K562 (cell line): ENCODE measurements at regions not wholly inside any gene's neighbourhood (a gene's known extent, or its start where the extent isn't known, plus 50 kb on each side); places are given as distances from the start of the nearest gene placed in this dataset.

Experiments
- ATAC-seq: fragments of 200-7000 bp; cut with Tn5 transposase; 3 replicates; pipeline ENCODE4 v1.9.1; 2020; ENCODE audit warnings: moderate library complexity
- BruUV-seq: library from RNA; stranded (reverse); fragments of 400-500 nt; replicated peaks from 2 replicates; lab custom pipeline; 2021; lab: Mats Ljungman, UMichigan
- CTCF ChIA-PET: fragments of 300-600 bp; formaldehyde crosslinking; extraction: SDS; loops from one replicate; lab custom pipeline; 2021; ENCODE audit warnings: low intra/inter-chr PET ratio; lab: Yijun Ruan, JAX
- POLR2A ChIA-PET: fragments of 300-600, 350-650 bp; sonication (Branson Sonifier 250); formaldehyde crosslinking; extraction: SDS; loops from one replicate; lab custom pipeline; 2021; ENCODE audit warnings: antibody characterized with exemption, inconsistent platforms; lab: Yijun Ruan, JAX
- DNase-seq, 4 experiments: peaks; one replicate each; pipeline versions ENCODE4 v3.0.0 to v3.0.0-alpha.2; 2011 to 2018; ENCODE audit warnings: low spot score in 3 of 4, mixed read lengths in 3 of 4; ENCODE audit errors: extremely low read depth in 1 of 4
- FAIRE-seq: peaks from 2 replicates; lab custom pipeline; 2011; peaks lifted over from hg19 to GRCh38; lab: Jason Lieb, UNC
- H2AFZ ChIP-seq: 2 replicates; pipeline ENCODE4 v1.6.0; 2011; ENCODE audit warnings: low read depth, low read length, control low read depth, inconsistent platforms
- H3K27ac ChIP-seq: fragments of 200-600 bp; 3 replicates; pipeline ENCODE4 v1.8.0; 2011; ENCODE audit warnings: low read depth, mild to moderate bottlenecking, control low read depth, inconsistent platforms, low read length, moderate library complexity, mixed read lengths; ENCODE audit errors: extremely low read depth
- H3K27me3 ChIP-seq, 2 experiments: fragments of 300-600 bp in 1 of 2; 2 replicates in 1 of 2; 3 replicates in 1 of 2; pipeline versions ENCODE4 v1.6.0 to v1.8.0; 2011; ENCODE audit warnings: inconsistent platforms in 2 of 2, low read length in 2 of 2, mild to moderate bottlenecking in 1 of 2, mixed read lengths in 1 of 2, moderate library complexity in 1 of 2; ENCODE audit not compliant: control insufficient read depth in 2 of 2, insufficient read depth in 2 of 2
- H3K36me3 ChIP-seq: fragments of 300-600 bp; 3 replicates; pipeline ENCODE4 v1.8.0; 2011; ENCODE audit warnings: mild to moderate bottlenecking, low read length, inconsistent platforms; ENCODE audit not compliant: control insufficient read depth, insufficient read depth
- H3K4me1 ChIP-seq, 2 experiments: fragments of 200-600 bp in 1 of 2; replicated peaks in 1 of 2; 2 replicates in 1 of 2; 3 replicates in 1 of 2; pipeline versions ENCODE4 v1.5.1 to v1.8.0; 2011; ENCODE audit warnings: inconsistent platforms in 2 of 2, low read length in 2 of 2, mild to moderate bottlenecking in 1 of 2, mixed read lengths in 1 of 2, moderate library complexity in 1 of 2; ENCODE audit not compliant: control insufficient read depth in 2 of 2, insufficient read depth in 2 of 2
- H3K4me2 ChIP-seq: 2 replicates; pipeline ENCODE4 v1.6.1; 2011; ENCODE audit warnings: low read length, control low read depth, inconsistent platforms, mixed read lengths; ENCODE audit not compliant: insufficient read depth
- H3K4me3 ChIP-seq: fragments of 200-600 bp; sonication (generic), shearing (Covaris generic); 2 replicates; pipeline ENCODE4 v1.5.1; 2016; ENCODE audit warnings: control low read depth, inconsistent platforms
- H3K79me2 ChIP-seq: fragments of 200-600 bp; 3 replicates; pipeline ENCODE4 v1.8.0; 2011; ENCODE audit warnings: low read length, inconsistent platforms; ENCODE audit not compliant: control insufficient read depth, insufficient read depth
- H3K9ac ChIP-seq, 2 experiments: 2 replicates each; pipeline versions ENCODE4 v1.6.0 to v1.6.1; 2011; ENCODE audit warnings: low read depth in 2 of 2, low read length in 2 of 2, control low read depth in 1 of 2, inconsistent platforms in 1 of 2, mild to moderate bottlenecking in 1 of 2, mixed read lengths in 1 of 2; ENCODE audit not compliant: insufficient read depth in 1 of 2
- H3K9me1 ChIP-seq: one replicate; pipeline ENCODE4 v1.6.0; 2011; ENCODE audit warnings: inconsistent platforms, mild to moderate bottlenecking, low read length, moderate library complexity; ENCODE audit not compliant: control insufficient read depth, insufficient read depth
- H3K9me3 ChIP-seq: replicated peaks from 2 replicates; pipeline ENCODE4 v1.5.1; 2011; ENCODE audit warnings: low read depth, low read length, inconsistent platforms; ENCODE audit not compliant: control insufficient read depth, insufficient read depth
- H4K20me1 ChIP-seq: replicated peaks from 2 replicates; pipeline ENCODE4 v1.6.1; 2011; ENCODE audit warnings: low read length, inconsistent platforms, mixed read lengths; ENCODE audit not compliant: control insufficient read depth, insufficient read depth
- CHD4 ChIP-seq: fragments of 200-600 bp; sonication (generic); IDR thresholded peaks from 3 replicates; pipeline ENCODE4 v1.6.1; 2012; ENCODE audit warnings: low read depth, mild to moderate bottlenecking, mixed read lengths, low read length, inconsistent platforms; ENCODE audit not compliant: insufficient read depth, insufficient replicate concordance, poor library complexity, severe bottlenecking
- EP400 ChIP-seq: fragments of 450-650 bp; IDR thresholded peaks from 2 replicates; pipeline ENCODE4 v1.6.1; 2017; ENCODE audit warnings: antibody characterized with exemption, mild to moderate bottlenecking, moderate library complexity
- FOS ChIP-seq: IDR thresholded peaks from 3 replicates; pipeline ENCODE4 v1.6.1; 2011; ENCODE audit not compliant: insufficient read length; ENCODE audit errors: extremely low read depth
- HDAC8 ChIP-seq: fragments of 450-650 bp; IDR thresholded peaks from 2 replicates; pipeline ENCODE4 v1.6.1; 2016; ENCODE audit warnings: mild to moderate bottlenecking, missing genetic modification characterization, moderate library complexity, missing compliant biosample characterization
- RBM22 ChIP-seq: fragments of 200-400 bp; formaldehyde crosslinking; IDR thresholded peaks from 2 replicates; pipeline ENCODE4 v1.6.1; 2018; ENCODE audit warnings: low read length, low read depth; ENCODE audit not compliant: poor library complexity, severe bottlenecking
- SMAD3 ChIP-seq: fragments of 450-650 bp; formaldehyde crosslinking; conservative IDR thresholded peaks from 2 replicates; pipeline ENCODE4 v1.4.0; 2020; ENCODE audit warnings: mild to moderate bottlenecking
- SUPT5H ChIP-seq: fragments of 450-650 bp; IDR thresholded peaks from 2 replicates; pipeline ENCODE4 v1.6.1; 2016
- TAF7 ChIP-seq: fragments of 450-650 bp; IDR thresholded peaks from 2 replicates; pipeline ENCODE4 v1.6.1; 2016; ENCODE audit warnings: missing genetic modification characterization, missing compliant biosample characterization
- ZFPM2 ChIP-seq: fragments of 250-450 bp; sonication (Bioruptor Pico); IDR thresholded peaks from 2 replicates; pipeline ENCODE4 v1.5.1; 2022; ENCODE audit warnings: mild to moderate bottlenecking
- ZNF24 ChIP-seq: fragments of 450-650 bp; IDR thresholded peaks from 2 replicates; pipeline ENCODE4 v1.6.1; 2016
- ZNF311 ChIP-seq: fragments of 250-450 bp; sonication (Bioruptor Pico); IDR thresholded peaks from 2 replicates; pipeline ENCODE4 v1.4.0; 2020; ENCODE audit warnings: mild to moderate bottlenecking, moderate library complexity
- WGBS: fragments of 100-300 bp; shearing (Covaris generic); methylation state at CpG from one replicate; pipeline ENCODE4 v1.1.6; 2016; ENCODE audit warnings: low coverage, mixed read lengths; ENCODE audit not compliant: insufficient coverage; ENCODE audit errors: missing lambda C conversion rate; 5-methylcytosine and 5-hydroxymethylcytosine counted together
- in situ Hi-C: fragments of 300-500 bp; cut with MboI; formaldehyde crosslinking; loops from 4 replicates; pipeline ENCODE4 v1.15.0; 2018; ENCODE audit warnings: inconsistent platforms, mixed read lengths
- intact Hi-C: fragments of 100-400 bp; cut with micrococcal nuclease; formaldehyde crosslinking; loops from 2 replicates; pipeline ENCODE4 v1.14.2; 2022
- TF ChIP-seq, protein P1 (sequence below), 2 experiments: fragments of 250-450 bp in 1 of 2; fragments of 450-650 bp in 1 of 2; sonication (Bioruptor Pico) in 1 of 2; IDR thresholded peaks; 2 replicates each; pipeline versions ENCODE4 v1.6.1 to v1.8.0; 2016 to 2021; ENCODE audit warnings: mild to moderate bottlenecking in 2 of 2, moderate library complexity in 2 of 2, missing compliant biosample characterization in 1 of 2, missing genetic modification characterization in 1 of 2
- TF ChIP-seq, protein P2 (sequence below): fragments of 250-450 bp; sonication (Bioruptor Pico); IDR thresholded peaks from 2 replicates; pipeline ENCODE4 v1.8.0; 2021; ENCODE audit warnings: moderate library complexity, mild to moderate bottlenecking, inconsistent platforms
- TF ChIP-seq, protein P3 (sequence below): fragments of 250-450 bp; sonication (Bioruptor Pico); IDR thresholded peaks from 2 replicates; pipeline ENCODE4 v1.8.0; 2022; ENCODE audit warnings: inconsistent platforms, mild to moderate bottlenecking, moderate library complexity, borderline replicate concordance

DNA sequence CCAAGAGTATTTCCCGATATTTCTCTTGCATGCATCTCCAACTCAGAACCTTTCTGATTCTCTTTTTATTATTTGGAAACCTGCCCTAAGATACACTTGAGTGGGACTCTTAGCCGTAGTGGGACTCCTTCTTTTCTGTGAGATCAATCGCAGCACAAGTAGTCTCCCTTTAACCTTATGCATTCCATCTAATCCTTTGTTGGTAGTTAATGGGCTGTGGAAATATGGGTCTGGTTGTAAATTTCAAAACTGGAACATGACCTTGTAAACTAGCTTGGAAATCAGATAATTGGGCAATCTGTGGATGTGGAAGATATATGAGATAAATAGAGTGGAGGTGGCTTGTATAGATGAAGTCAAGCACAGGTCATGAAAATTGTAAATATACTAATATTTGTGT is 350.0 kb downstream of the NDFIP2 start:
- Histone ChIP-seq H3K36me3 (no peaks in the 10 kb centered on the region), H3K4me2 (no peak overlapping the region), H3K4me3 (no peak overlapping the region), H3K4me1 (no peaks in the 10 kb centered on the region), H3K9me1 (no peaks in the 10 kb centered on the region), H2AFZ (no peak overlapping the region), H3K27ac (no peak overlapping the region), H3K9me3 (no peaks in the 10 kb centered on the region), H3K79me2 (no peaks in the 10 kb centered on the region), H3K27me3 (no peaks in the 10 kb centered on the region), H4K20me1 (no peaks in the 10 kb centered on the region), H3K9ac (no peak overlapping the region)
- ATAC-seq = no peak
- in situ Hi-C loops = no loop called here
- intact Hi-C loops = no loop called here
- no peak for DNase-seq
- no peak for FAIRE-seq
- ChIA-PET CTCF (no interaction called here), POLR2A (no interaction called here)
- TF ChIP-seq SUPT5H (no peak), CHD4 (no peak), ZFPM2 (no peak), ZNF24 (no peak), RBM22 (no peak), ZNF311 (CRISPR knock-in tag) (no peak), FOS (no peak), TAF7 (tag) (no peak), SMAD3 (CRISPR knock-in tag) (no peak), EP400 (no peak), HDAC8 (no peak)
- TF ChIP-seq, protein P1, sequence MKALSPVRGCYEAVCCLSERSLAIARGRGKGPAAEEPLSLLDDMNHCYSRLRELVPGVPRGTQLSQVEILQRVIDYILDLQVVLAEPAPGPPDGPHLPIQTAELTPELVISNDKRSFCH (CRISPR knock-in tag; IDR thresholded peaks at IDR 0.05) = no peak
- TF ChIP-seq, protein P1 (tag; IDR thresholded peaks at IDR 0.05) = no peak
- TF ChIP-seq, protein P2, sequence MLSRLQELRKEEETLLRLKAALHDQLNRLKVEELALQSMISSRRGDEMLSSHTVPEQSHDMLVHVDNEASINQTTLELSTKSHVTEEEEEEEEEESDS (CRISPR knock-in tag) = no peak
- TF ChIP-seq, protein P3, sequence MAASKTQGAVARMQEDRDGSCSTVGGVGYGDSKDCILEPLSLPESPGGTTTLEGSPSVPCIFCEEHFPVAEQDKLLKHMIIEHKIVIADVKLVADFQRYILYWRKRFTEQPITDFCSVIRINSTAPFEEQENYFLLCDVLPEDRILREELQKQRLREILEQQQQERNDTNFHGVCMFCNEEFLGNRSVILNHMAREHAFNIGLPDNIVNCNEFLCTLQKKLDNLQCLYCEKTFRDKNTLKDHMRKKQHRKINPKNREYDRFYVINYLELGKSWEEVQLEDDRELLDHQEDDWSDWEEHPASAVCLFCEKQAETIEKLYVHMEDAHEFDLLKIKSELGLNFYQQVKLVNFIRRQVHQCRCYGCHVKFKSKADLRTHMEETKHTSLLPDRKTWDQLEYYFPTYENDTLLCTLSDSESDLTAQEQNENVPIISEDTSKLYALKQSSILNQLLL (CRISPR knock-in tag) = no peak
- WGBS = 0% methylated on average over 3 of the region's 3 CpGs
- no TSS peak for BruUV-seq
